ENCODE measurements at regions not wholly inside any gene's neighbourhood (a gene's known extent, or its start where the extent isn't known, plus 50 kb on each side); places are given as distances from the start of the nearest gene placed in this dataset.

DNA sequence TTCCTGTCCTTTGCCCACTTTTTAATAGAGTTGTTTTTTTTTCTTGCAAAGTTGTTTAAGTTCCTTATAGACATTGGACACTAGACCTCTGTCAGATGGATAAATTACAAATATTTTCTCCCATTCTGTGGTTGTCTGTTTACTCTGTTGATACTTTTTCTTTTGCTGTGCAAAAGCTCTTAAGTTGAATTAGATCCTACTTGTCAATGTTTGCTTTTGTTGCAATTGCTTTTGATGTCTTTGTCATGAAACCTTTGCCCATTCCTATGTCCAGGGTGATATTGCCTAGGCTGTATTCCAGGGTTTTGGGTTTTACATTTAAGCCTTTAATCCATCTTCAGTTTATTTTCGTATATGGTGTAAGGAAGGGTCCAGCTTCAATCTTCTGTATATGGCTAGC lies 76.9 kb upstream of the AGR3 start (continued):
- TF ChIP-seq RERE (CRISPR knock-in tag; IDR thresholded peaks at IDR 0.05; ENCODE audit: low read depth): peak; percentile 54; the same call in 1 of the 2 replicates
- 0 out of 2 replicates have a peak, but pooled peaks have one; percentile 36 for TF ChIP-seq POGZ (CRISPR knock-in tag; IDR thresholded peaks at IDR 0.05)
- peak; percentile 64 for TF ChIP-seq RARA (CRISPR knock-in tag; IDR thresholded peaks at IDR 0.05)
- TF ChIP-seq NCOA2 (CRISPR knock-in tag; IDR thresholded peaks at IDR 0.05): peak; percentile 87
- TF ChIP-seq GATAD2A (CRISPR knock-in tag; IDR thresholded peaks at IDR 0.05): peak; percentile 91
- no peak for TF ChIP-seq ZNF501 (CRISPR knock-in tag; IDR thresholded peaks at IDR 0.05)
- TF ChIP-seq MYPOP (CRISPR knock-in tag; IDR thresholded peaks at IDR 0.05): no peak
- peak; percentile 57 for TF ChIP-seq RCOR2 (CRISPR knock-in tag; IDR thresholded peaks at IDR 0.05)
- peak; percentile 75 for TF ChIP-seq HDAC2 (CRISPR knock-in tag; IDR thresholded peaks at IDR 0.05)
- peak; percentile 69; the same call in 1 of the 2 replicates for TF ChIP-seq HNF4A (CRISPR knock-in tag; IDR thresholded peaks at IDR 0.05)
- peak in 1 of 2 experiments; percentile 12; a peak in 1 of 4 replicates for TF ChIP-seq ATF4 (CRISPR knock-in tag; IDR thresholded peaks at IDR 0.05)
- peak; percentile 80 for TF ChIP-seq PAXIP1 (CRISPR knock-in tag; conservative IDR thresholded peaks at IDR 0.05)
- no peak for TF ChIP-seq ZNF577 (CRISPR knock-in tag; IDR thresholded peaks at IDR 0.05; ENCODE audit: borderline replicate concordance, low read depth)
- peak; percentile 53; the same call in 1 of the 2 replicates for TF ChIP-seq MIXL1 (CRISPR knock-in tag; IDR thresholded peaks at IDR 0.05)
- TF ChIP-seq RXRB (CRISPR knock-in tag; IDR thresholded peaks at IDR 0.05; ENCODE audit: borderline replicate concordance): peak; percentile 36; the same call in 1 of the 2 replicates
- TF ChIP-seq, protein P1, sequence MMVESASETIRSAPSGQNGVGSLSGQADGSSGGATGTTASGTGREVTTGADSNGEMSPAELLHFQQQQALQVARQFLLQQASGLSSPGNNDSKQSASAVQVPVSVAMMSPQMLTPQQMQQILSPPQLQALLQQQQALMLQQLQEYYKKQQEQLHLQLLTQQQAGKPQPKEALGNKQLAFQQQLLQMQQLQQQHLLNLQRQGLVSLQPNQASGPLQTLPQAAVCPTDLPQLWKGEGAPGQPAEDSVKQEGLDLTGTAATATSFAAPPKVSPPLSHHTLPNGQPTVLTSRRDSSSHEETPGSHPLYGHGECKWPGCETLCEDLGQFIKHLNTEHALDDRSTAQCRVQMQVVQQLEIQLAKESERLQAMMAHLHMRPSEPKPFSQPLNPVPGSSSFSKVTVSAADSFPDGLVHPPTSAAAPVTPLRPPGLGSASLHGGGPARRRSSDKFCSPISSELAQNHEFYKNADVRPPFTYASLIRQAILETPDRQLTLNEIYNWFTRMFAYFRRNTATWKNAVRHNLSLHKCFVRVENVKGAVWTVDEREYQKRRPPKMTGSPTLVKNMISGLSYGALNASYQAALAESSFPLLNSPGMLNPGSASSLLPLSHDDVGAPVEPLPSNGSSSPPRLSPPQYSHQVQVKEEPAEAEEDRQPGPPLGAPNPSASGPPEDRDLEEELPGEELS (CRISPR knock-in tag; IDR thresholded peaks at IDR 0.05): peak; percentile 87
- TF ChIP-seq TCF7 (IDR thresholded peaks at IDR 0.05; ENCODE audit: low read depth): peak; percentile 90
- no peak for TF ChIP-seq REPIN1 (CRISPR knock-in tag; IDR thresholded peaks at IDR 0.05; ENCODE audit: borderline replicate concordance, low read depth)
- TF ChIP-seq FOXO1 (CRISPR knock-in tag; IDR thresholded peaks at IDR 0.05): peak; percentile 39; the same call in 1 of the 2 replicates

Data from HepG2 (cell line).